A673 (cell line): ENCODE measurements at regions not wholly inside any gene's neighbourhood (a gene's known extent, or its start where the extent isn't known, plus 50 kb on each side); places are given as distances from the start of the nearest gene placed in this dataset.

ENCODE experiments used
- BruUV-seq: library from RNA; stranded (reverse); fragments of 400-500 nt; replicated peaks from 2 replicates; lab custom pipeline; 2021; lab: Mats Ljungman, UMichigan
- CTCF ChIA-PET: fragments of 300-600 bp; sonication (Branson Sonifier 250); formaldehyde crosslinking; loops from one replicate; lab custom pipeline; 2022; ENCODE audit warnings: antibody characterized with exemption; lab: Charles Lee
- POLR2A ChIA-PET: fragments of 300-600 bp; sonication (Branson Sonifier 250); formaldehyde crosslinking; loops from one replicate; lab custom pipeline; 2022; ENCODE audit warnings: antibody characterized with exemption; ENCODE audit not compliant: low non-redundant PET; lab: Charles Lee
- DNase-seq: peaks from one replicate; pipeline ENCODE4 v3.0.0-alpha.2; 2015; ENCODE audit warnings: low spot score
- H3K27ac ChIP-seq: fragments of 200-600 bp; sonication (generic); 2 replicates; pipeline ENCODE4 v1.5.1; 2016; ENCODE audit warnings: mixed run types, low read depth, mild to moderate bottlenecking, mixed read lengths, antibody characterized with exemption, low read length; ENCODE audit not compliant: poor library complexity, severe bottlenecking
- H3K27me3 ChIP-seq: fragments of 200-600 bp; sonication (generic); replicated peaks from 2 replicates; pipeline ENCODE4 v1.6.1; 2017; ENCODE audit warnings: mixed run types, low read depth, mild to moderate bottlenecking, mixed read lengths, antibody characterized with exemption, low read length; ENCODE audit not compliant: insufficient read depth, poor library complexity
- H3K36me3 ChIP-seq: fragments of 200-600 bp; sonication (generic); 2 replicates; pipeline ENCODE4 v1.6.1; 2016; ENCODE audit warnings: mixed run types, mild to moderate bottlenecking, mixed read lengths, antibody characterized with exemption, low read length; ENCODE audit not compliant: insufficient read depth, poor library complexity, severe bottlenecking
- H3K4me1 ChIP-seq: fragments of 200-600 bp; sonication (generic); 2 replicates; pipeline ENCODE4 v1.6.1; 2017; ENCODE audit warnings: mixed run types, mild to moderate bottlenecking, mixed read lengths, antibody characterized with exemption, low read length; ENCODE audit not compliant: insufficient read depth, poor library complexity, severe bottlenecking
- H3K4me3 ChIP-seq: fragments of 200-600 bp; sonication (generic); 2 replicates; pipeline ENCODE4 v1.5.1; 2016; ENCODE audit warnings: low read depth, mixed run types, mild to moderate bottlenecking, mixed read lengths, low read length; ENCODE audit not compliant: poor library complexity, severe bottlenecking
- H3K9me3 ChIP-seq: fragments of 200-600 bp; sonication (generic); 2 replicates; pipeline ENCODE4 v1.6.1; 2016; ENCODE audit warnings: mixed run types, low read depth, mild to moderate bottlenecking, mixed read lengths, antibody characterized with exemption, low read length; ENCODE audit not compliant: poor library complexity, severe bottlenecking
- EZH2 ChIP-seq: fragments of 200-600 bp; sonication (generic); IDR thresholded peaks from 2 replicates; pipeline ENCODE4 v1.6.1; 2017; ENCODE audit warnings: borderline replicate concordance, low read depth, mild to moderate bottlenecking, mixed read lengths, antibody characterized with exemption, low read length; ENCODE audit not compliant: poor library complexity, severe bottlenecking
- intact Hi-C: fragments of 100-400 bp; cut with micrococcal nuclease; formaldehyde crosslinking; loops from one replicate; pipeline ENCODE4 v1.10.0; 2022; ENCODE audit not compliant: unreplicated experiment
- TF ChIP-seq, protein P1 (sequence below): fragments of 300-800, 200-600 bp; sonication (generic); conservative IDR thresholded peaks from 2 replicates; pipeline ENCODE4 v1.5.1; 2017; ENCODE audit warnings: low read depth, mild to moderate bottlenecking, antibody characterized with exemption, low read length, moderate library complexity, mixed read lengths

DNA sequence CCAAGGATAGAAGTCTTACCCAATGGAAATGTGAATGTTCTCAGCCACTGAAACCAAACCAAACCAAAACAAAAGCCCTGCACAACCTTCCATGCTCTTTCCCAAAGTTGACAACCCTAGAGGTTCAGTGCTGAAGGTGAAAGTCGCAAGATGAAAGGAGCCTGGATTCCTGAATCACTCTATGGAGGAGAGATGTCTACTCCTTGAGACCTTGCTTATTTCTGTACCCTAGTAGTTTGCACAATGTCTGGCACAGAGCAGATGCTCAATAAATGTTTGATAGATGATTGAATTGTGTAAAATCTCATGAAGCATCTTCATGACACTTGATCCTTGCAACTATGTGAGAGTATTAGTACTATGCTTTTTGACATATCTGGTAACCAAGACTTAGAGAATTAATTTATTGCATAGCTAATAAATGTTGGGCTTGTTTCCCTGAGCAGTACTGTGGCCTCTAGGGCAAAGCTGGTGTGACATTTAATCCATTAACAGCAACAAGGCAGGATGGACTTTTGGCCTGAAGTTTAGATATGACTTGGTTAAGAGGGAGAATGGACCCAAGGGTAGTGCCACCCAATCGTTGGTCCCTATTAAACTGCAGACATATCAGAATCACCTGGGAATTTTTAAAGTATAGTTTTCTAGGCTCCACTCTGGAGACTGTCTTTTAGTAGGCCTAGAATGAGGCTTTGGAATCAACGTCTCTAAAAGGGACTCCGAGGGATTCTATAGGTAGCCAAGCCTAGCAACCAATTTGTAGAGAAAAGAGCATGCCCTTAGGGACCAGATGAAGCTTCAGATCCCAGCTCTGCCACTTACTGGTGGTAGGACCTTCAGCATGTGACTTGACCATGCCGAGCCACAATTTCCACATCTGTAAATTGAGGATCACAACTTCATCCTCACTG lies 145.9 kb downstream of the DDX1 start:
- no peaks in the 10 kb centered on the region for H3K36me3 ChIP-seq
- DNase-seq = no peak
- H3K27ac ChIP-seq = no peak overlapping the region
- no peaks in the 10 kb centered on the region for H3K4me1 ChIP-seq
- no TSS peak for BruUV-seq
- intact Hi-C loops = no loop called here
- no peaks in the 10 kb centered on the region for H3K27me3 ChIP-seq
- H3K4me3 ChIP-seq = no peak overlapping the region
- POLR2A ChIA-PET = no interaction called here
- TF ChIP-seq EZH2 = no peak
- TF ChIP-seq, protein P1, sequence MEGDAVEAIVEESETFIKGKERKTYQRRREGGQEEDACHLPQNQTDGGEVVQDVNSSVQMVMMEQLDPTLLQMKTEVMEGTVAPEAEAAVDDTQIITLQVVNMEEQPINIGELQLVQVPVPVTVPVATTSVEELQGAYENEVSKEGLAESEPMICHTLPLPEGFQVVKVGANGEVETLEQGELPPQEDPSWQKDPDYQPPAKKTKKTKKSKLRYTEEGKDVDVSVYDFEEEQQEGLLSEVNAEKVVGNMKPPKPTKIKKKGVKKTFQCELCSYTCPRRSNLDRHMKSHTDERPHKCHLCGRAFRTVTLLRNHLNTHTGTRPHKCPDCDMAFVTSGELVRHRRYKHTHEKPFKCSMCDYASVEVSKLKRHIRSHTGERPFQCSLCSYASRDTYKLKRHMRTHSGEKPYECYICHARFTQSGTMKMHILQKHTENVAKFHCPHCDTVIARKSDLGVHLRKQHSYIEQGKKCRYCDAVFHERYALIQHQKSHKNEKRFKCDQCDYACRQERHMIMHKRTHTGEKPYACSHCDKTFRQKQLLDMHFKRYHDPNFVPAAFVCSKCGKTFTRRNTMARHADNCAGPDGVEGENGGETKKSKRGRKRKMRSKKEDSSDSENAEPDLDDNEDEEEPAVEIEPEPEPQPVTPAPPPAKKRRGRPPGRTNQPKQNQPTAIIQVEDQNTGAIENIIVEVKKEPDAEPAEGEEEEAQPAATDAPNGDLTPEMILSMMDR = no peak
- CTCF ChIA-PET = no interaction called here
- H3K9me3 ChIP-seq = no peaks in the 10 kb centered on the region

DNA sequence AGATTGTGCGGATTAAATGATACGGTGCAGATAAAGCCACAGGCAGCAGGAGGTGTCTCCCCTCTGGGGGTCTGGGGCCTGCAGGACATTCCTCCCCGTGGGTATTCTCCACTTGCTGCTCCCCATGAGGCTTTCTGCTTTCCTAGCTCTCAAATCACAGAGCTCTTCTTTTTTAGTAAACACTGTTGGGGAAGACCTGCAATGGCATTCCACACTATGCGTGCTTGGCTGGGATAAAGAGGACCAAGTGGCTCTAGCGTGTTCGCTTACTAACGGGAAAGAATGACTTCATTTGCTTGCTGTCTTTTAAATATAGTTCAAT lies 146.5 kb downstream of the DDX1 start:
- ChIA-PET CTCF (no interaction called here), POLR2A (no interaction called here)
- no peak for DNase-seq
- Histone ChIP-seq H3K27ac (no peak overlapping the region), H3K9me3 (no peaks in the 10 kb centered on the region), H3K27me3 (no peaks in the 10 kb centered on the region), H3K36me3 (no peaks in the 10 kb centered on the region), H3K4me1 (no peaks in the 10 kb centered on the region), H3K4me3 (no peak overlapping the region)
- TF ChIP-seq, protein P1 = no peak
- TF ChIP-seq EZH2 = no peak
- BruUV-seq = no TSS peak
- intact Hi-C loops = no loop called here

DNA sequence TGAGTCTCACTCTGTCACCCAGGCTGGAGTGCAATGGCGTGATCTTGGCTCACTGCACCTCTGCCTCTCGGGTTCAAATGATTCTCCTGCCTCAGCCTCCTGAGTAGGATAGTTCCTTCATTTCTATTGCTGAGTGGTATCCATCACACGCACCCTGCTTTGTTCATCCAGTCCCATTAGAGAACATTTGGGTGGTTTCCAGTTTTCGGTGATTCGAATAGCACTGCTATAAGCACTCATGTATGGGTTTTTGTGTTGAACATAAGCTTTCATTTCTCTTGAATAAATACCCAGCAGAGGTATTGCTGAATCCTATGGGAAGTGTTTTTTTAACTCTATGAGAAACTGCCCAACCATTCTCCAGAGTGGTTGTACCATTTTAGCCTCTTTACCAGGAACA lies 147.3 kb downstream of the DDX1 start:
- intact Hi-C loops = no loop called here

More for the DNA sequence above, 147.3 kb downstream of the DDX1 start:
- no TSS peak for BruUV-seq
- H3K27ac ChIP-seq = no peak overlapping the region
- H3K36me3 ChIP-seq = no peaks in the 10 kb centered on the region
- DNase-seq = no peak
- H3K4me3 ChIP-seq = no peak overlapping the region
- POLR2A ChIA-PET = no interaction called here
- no peak for TF ChIP-seq EZH2
- TF ChIP-seq, protein P1 = no peak
- no peaks in the 10 kb centered on the region for H3K9me3 ChIP-seq
- H3K4me1 ChIP-seq = no peaks in the 10 kb centered on the region
- H3K27me3 ChIP-seq = no peaks in the 10 kb centered on the region
- CTCF ChIA-PET = no interaction called here
